Hepatic stellate cell (primary cell): ENCODE measurements at regions not wholly inside any gene's neighbourhood (a gene's known extent, or its start where the extent isn't known, plus 50 kb on each side); places are given as distances from the start of the nearest gene placed in this dataset.

Source experiments
- DNase-seq: peaks from one replicate; pipeline ENCODE4 v3.0.0; 2011; ENCODE audit warnings: low spot score

DNA sequence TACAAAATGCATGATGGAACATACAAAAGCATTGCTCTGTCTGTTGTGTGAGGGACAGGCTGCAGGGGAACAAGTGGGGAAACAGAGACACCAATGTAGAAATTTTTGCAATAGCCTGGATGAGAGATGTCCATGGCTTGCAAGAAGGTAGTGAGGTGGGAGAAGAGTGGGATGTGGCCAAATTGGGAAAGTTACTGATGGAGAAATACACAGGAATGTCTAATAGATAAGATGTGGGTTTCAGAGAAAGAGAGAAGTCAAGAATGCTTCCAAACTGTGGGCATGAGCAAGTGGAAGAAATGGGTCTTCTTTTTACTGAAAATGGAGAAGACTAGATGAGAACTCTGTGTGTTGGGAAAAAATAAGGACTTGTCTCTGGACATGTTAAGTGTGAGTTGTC is 592.7 kb downstream of the TNS3 start:
- no peak for DNase-seq

DNA sequence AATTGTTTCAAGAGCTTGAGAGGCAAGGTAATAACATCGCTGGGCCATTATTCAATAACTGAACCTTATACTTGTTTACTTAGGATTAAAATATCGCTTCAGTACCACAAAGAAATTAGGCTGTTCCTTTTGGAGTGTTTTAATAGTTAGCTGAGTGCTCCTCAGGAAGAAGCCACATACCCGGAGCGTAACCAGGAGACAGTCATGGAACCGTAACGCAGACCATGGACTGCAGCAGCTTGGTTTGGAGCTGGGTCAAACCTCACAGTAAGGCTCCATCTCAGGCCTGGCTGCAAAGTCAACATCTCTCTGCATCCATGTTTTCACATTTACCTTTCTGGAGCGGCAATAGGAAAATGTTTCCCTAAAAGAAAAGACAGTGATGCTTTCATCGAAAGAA is 599.0 kb downstream of the TNS3 start:
- DNase-seq: no peak

DNA sequence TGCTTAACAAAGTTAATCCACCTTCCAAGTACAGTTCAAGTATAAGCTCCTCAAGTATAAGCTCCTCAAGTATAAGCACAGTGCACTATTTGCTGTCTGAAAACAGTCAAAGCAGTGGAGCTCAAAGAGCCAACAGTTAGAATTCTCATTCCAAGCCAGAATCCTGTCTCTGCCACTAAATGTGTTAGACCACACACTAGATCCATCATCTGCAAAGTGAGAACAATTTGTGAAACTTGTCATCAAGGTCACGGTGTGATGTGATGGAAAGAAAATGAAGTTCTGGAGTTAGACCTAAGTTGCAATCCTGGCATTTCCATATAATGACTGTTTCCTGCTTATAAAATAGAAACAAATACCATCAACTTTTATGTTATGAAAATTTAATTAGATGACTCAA is 602.5 kb downstream of the TNS3 start:
- DNase-seq: no peak

DNA sequence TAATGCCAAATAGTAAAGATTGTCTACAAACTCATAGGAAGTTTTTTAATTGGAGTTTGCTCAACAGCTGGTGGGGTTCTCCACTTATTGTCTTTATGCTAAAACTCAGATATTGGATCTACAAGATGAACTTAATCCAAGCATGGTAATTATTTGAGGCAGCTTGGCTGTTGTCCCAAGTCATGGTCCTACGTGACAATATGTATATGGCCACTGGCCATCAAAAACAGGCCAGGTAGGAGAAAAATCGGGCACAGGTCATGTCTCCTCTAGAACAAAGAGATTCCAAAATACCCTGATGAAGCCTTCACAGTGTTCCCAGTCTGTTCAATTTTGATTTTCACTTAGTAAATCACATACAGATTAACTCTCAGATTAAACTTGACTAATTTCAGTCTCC is 606.4 kb downstream of the TNS3 start:
- no peak for DNase-seq

DNA sequence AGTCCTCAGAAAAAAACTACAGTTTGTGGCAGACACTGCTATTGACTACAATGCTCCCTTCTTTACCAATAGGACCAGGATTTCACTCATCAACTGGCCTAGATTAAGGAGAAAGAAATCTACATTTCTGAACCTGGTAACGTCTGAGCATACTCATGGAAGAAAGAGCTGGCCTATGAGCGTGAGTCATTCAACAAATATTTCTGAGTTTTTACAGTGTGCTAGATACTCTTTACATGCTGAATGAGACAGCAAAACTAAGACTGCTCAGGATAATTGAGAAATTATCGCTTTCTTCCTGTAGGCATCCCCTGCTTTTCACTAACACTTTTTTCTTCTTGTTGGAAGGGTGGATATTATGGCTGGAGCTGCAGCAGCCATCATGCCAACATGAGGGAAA is 609.7 kb downstream of the TNS3 start:
- DNase-seq: peak; percentile 12

DNA sequence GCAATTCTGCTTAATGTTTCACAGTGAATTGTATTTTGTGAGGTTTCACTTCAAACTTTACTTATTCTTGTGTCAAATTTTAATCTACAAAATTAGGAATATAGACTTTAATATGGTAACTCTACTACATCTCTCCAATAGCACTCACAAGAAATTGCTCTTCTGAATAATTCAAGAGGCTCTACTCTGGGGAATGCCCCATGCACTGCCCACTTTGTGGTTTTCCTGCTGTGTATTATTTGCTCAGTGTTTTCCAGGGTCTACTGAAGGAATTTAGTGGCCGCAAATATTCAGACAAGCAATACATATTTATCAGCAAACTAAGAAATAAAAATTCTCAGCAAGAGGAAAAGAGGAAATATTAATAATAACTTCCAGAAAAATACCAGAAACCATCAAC is 611.4 kb downstream of the TNS3 start:
- DNase-seq: no peak

DNA sequence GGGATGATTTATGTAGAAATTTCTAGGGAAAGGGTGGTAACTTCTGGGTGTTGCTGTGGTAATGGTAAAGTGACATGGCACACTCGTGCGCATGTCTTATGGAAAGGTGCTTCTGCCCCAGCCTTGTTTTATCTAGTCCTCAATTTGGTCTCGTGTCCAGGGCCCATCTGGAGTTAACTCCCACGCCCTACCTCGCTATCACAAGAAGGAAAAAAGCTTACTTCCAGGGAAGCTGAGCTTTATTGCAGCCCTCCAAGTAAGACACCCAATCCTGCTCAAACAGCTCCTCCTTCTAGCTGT is 611.8 kb downstream of the TNS3 start:
- no peak for DNase-seq

DNA sequence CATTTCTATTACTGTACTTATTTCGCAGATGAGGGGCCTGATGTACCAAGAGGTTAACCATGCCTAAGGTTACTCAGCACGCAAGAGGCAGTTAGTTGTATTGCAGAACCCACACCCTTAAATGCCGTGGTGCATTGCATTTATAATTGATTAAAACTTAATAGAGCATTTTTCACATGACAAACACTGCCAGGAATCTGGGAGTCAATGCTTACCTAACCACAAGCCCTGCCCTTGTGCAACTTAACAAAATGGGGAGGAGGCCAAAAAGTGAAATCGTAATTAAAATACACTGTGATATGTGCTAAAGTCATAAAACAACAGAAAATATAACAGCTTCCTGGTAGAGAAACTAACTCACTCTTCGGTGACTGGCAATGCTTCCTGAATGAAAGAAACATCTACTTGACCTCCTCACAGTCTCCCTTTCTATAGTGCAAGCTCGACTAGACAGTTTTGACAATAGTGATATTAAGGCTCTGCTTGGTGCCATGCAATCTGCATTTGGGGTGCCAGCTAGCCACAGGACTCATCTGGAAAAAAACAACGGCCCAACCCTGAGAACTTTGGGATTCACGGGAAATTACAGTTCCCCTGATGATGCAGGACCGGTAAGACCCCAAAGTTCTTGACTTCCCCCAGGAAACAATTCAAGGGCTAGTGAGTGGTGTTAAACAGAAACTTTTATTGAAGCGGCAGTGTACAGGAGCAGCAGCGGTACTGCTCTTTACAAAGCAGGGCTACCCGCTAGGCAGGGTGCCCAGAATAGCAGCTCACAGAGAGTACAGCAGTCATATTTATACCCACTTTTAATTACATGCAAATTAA is 612.4 kb downstream of the TNS3 start:
- no peak for DNase-seq

DNA sequence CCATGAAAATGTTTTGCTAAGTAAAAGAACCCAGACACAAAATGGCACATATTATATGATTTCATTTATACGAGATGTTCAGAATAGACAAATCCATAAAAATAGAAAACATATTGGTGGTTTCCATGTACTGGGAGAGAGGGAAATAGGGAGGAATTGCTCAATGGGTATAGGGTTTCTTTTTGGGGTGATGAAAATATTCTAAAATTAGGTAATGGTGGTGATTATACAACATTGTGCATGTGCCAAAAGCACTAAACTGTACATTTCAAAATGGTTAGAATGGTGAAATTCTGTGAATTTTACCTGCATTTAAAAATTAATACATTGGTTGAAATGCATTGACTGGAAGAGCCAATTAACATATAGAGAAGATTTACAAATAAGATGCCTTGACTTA is 613.9 kb downstream of the TNS3 start:
- DNase-seq: no peak

DNA sequence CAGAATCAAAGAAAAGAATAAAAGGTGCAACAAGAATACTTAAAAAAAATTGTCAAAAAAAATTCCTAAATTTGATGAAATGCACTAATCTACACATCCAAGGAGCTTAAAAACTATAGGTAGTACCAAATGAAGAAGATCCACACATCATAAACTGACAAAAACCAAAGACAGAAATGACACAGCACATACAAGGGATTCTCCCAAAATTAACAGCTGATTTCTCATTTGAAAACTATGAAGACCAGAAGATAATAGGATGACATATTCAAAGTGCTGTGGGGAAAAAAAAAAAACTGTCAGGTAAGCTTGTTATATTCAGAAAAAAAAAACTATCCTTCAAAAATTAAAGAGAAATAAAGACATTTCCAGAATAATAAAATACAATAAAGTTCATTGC is 618.2 kb downstream of the TNS3 start:
- no peak for DNase-seq

DNA sequence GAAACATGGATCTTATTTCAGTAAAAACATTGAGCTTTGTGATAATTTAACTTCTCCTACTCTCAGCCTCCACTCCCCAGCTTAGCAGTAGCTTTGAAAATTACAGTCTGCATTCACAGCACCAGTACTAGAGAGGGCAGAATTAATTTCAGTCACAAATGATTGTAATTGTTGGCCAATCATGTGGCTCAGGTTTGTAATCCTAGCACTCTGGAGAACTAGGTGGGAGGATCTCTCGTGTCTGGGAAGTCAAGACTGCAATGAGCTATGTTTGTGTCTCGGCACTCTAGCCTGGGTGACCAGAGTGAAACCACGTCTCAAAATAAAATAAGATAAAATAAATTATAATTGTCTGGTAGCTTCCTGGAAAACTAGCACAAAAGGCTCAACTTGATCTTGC is 620.9 kb downstream of the TNS3 start:
- DNase-seq: no peak

DNA sequence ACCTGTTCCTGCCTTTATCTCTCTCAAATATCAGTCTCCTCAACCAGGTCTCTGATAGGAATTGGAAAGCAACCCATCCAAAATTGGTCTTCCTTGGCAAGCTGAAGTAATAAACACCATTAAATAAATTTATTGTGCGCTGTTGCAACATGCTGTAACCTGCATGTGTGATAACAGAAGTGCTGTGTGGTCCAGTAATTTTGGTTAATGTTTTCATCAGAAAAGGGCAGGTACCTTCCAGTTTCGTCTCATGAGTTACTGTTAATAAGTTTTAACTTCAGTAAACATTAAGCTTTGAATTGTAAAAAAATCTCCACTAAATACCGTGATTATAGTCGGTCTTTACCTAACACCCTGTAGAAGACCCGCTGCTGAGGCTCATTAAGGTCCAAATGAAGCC is 624.7 kb downstream of the TNS3 start:
- DNase-seq: no peak

DNA sequence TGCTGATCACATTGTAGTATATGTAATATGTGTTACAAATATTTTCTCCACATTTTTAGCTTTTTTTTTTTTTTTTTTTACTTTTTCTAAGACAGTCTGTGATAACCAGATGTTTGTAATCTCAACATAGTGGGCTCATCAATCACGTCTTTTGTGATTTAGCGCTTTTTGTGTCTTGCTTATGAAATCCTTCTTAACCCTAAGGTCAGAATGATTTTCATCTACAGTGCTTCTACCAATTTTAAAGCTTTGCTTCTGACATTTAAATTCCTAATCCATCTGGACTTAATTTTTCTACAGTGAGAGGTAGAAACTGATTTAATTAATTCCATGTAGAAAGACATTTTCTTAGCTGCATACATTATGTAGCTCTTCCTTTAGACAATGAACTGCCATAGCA is 626.4 kb downstream of the TNS3 start:
- DNase-seq: no peak

DNA sequence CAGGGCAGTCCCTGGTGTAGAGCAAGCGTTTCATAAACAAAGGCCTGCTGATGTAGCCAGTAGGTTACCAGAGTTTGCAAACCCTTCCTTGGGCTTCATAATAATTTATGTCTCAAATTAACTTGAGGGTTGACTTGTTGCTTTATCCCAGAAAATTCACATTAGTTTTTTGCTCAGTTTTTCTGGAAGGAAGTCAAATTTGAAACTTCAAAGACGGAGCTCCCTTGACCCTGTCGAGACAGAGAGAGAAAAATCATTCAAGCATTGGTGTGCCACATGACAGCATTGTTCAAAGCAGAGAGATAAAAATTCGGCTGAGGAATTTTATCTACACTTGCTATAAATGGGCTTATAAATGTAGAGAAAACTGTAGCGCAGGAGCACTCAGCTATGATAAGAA is 627.7 kb downstream of the TNS3 start:
- no peak for DNase-seq

DNA sequence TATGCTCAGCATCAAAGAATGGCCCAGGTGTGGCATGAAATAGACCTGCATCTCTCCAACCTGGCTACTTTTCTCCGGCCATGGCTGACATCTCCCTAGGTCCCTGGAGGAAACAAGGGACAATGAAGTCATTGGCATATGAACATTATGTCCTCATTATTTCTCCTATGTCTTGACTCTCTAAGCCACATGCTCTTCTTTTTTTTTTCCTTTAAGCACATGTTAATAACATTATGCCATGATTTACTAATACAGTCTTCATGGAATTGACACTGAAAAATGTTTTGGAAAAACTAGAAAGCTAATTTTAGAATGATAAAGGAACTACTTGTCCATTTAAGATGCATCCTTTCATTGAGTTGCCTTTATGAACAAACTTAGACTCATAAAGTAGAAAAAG is 628.9 kb downstream of the TNS3 start:
- no peak for DNase-seq

DNA sequence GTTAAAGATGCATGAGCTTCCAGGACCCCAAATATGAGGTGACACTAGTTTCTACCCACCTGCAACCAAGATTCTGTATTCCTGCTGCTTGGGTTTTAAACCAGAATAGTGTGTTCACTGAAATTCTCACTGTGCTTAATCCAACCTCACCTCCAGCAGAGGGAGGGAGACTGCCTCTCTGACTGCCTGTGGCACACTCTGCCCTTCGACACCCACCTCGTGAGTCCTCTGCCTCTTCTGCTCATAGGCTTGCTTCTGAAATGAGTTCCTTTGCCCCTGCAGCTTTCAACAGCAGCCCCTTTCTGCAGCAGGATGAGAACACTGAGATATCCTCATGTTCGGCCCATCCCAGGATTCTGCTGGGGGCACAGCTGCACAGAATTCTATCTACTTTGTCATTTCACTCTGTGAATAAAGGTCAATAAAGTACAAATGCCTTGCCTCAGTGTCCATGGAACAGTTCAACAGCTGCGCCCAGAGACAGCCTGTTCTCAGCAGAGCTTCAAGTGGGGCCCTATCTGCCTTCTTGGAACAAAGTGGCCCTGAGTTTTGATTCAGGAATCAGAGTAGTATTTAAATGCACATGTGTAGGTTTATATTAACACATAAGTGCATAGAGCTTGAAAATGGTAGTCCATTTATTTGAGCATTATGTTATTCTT is 632.5 kb downstream of the TNS3 start:
- DNase-seq: no peak

DNA sequence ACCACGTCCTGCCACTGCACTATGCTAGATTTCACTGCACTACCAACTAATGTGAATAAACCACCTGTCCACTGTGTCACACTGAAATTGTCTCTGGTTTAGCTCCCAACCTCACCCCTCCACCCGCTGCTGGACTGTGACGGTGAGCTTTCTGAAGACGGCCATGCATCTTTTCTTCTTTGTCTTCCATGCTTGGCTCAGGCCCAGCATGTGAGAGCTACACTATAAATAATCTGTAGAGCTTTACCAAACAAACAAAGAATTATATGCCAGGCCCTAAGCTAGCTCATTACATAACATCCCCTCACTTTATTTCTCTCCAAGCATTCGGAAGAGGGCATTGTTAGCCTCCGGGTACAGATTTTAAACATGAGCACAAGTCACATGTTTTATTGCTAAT is 633.2 kb downstream of the TNS3 start:
- no peak for DNase-seq

DNA sequence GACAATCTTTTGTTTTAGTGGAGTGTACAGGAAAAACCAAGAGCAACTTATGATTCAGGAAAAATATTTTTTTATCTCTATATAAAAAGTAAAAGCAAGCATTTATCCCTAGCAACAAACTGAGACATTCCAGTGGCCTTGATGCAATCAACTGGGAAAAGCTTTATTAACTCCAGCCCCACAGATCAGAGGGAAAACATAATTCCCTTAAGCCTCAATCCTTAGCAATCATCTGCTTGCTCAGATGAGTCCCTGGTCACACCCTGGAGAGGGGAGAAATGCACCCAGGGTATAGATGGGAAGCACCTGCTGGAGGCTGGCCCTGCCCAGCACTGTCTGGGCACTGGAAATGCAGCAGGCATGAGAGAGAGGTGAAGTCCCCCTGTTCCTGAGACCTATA is 636.6 kb downstream of the TNS3 start:
- DNase-seq: no peak

DNA sequence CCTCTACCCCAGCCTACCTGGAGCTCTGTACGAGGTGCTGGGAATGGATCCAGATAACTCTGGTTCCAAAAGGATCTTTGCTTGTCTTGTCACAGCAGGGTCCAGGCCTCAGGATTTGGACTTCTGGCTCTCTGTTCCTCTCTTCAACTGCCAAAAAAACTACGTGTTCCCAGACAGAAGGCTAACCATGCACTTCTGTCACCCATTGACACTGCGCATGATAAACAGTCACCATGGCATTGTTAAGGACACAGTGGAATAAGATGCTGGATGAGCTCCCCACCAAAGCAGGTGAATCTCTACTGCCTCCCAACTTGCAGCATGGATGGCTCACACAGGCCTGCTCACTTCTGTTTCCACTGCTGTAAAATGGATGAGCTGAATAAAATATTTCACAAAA is 637.9 kb downstream of the TNS3 start:
- no peak for DNase-seq

DNA sequence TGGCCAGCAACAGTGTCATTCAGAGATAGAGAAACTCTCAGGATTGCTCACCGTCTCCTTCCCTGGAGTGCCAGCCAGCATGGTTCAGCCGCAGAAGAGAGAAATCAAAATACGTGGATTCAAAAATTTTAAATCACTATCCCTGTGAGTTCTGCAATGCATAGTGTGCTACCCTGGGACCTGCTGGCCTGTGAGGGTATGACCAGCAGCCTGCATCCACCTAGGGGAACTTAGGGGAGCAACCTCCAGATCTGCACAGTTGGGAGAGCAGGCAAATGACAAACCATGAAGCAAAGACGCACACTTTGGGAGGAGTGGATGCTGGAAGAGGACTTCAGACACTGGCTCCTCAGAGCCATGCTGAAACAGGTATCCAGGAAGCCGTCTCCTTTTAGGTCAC is 639.3 kb downstream of the TNS3 start:
- no peak for DNase-seq

DNA sequence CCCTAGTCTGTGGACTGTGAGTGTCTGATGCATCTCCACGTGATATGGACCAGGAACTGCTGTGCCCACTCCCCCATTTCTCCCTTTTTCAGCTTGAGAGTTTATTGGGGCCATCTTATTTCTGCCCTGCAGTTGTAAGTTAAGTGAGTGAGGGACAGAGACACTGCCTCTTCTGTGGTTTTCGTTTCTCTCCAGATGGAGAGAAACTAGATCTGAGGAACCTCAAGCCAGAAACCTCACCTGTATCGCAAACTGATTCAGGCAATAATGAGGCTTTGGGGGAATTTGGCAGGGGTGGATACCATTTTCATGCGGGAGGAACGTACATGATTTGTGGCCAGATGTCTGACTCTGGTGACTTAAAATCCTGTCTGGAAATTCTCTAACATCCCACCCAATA is 641.7 kb downstream of the TNS3 start:
- DNase-seq: no peak

DNA sequence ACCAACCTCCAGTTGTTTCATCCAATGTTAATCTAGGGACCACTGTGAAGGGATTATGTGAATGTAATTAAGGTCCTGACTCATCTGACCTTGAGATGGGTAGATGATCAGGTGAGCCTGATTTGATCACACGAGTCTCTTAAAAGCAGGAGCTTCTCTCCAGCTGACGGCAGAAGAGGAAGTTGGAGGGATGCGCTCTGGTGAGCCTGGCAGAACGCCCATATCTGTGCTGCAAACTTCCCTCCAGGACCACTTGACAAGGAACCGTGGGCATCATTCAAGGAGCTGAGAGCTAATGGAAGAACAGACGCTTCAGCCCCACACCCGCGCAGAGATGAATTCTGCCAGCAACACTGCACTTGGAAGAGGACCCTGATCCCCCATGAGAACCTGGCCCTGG is 642.4 kb downstream of the TNS3 start:
- DNase-seq: no peak

DNA sequence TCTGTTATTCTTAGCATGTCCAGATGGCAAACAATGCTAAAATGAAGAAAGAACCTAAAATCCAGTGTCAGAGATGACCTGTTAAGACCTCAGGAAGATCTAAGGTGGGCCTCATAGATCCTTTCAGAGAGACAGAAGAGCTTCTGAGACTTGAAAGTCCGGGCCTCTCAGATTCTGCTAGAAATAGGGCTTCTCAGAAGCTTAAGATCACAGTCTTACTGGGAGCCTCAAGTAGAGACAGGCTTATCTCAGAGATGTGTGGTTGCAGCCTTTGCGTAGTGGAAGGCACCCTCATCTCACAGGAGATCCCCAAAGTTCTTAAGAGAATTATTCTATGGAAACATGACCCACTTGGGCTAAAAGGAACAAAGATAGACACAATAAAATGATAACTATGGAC is 642.8 kb downstream of the TNS3 start:
- no peak for DNase-seq

DNA sequence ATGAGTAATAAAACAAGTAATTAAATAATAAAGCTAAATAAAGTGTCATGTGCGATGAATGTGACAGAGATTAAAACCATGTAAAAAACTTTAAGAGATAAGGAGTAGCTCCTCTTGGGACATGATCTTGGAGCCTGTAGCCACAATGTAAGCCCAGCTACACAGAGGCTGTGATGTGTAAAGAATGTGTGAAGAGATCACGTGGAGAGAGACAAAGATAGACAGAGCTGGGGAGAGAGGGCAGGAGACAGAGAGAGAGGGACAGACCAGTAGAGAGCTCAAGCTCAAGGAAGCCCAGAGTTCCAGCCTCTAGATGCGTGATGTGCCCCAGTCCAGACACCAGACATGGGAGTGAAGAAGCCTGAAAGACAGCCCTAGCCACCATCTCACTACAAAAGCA is 644.1 kb downstream of the TNS3 start:
- no peak for DNase-seq
